H1 (cell line): ENCODE measurements at regions not wholly inside any gene's neighbourhood (a gene's known extent, or its start where the extent isn't known, plus 50 kb on each side); places are given as distances from the start of the nearest gene placed in this dataset.

Experiments
- EP300 ChIP-seq, 2 experiments: IDR thresholded peaks; 1 replicate in 1 of 2; 2 replicates in 1 of 2; pipeline ENCODE4 v1.6.1; 2011 to 2012; ENCODE audit warnings: low read depth in 2 of 2, low read length in 2 of 2, mild to moderate bottlenecking in 2 of 2, borderline replicate concordance in 1 of 2, inconsistent platforms in 1 of 2, moderate library complexity in 1 of 2

DNA sequence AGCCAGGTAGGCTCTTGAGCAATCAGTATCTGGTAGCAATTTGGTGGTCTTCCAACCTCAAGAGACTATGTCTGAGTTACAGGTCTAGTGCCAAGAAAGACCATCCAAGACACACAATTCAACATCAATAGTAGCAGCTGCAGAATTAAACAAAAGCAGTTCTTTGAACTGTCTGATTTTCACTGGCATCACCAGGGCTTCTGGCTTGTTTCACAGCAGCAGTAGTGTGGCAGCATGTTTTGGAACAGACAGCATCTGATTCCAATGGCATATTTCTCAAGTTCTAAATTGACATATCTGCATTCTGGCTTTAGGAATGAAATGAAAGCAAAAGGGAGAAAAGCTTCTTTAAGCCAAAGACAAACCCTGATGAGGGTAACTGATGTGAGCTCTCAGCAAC, 334.7 kb upstream of the PRMT6 start (continued):
- no peak for TF ChIP-seq EP300 (IDR thresholded peaks at IDR 0.05; ENCODE audit: borderline replicate concordance in 1 of 2, low read depth in 2 of 2, low read length in 2 of 2)
